Stomach smooth muscle (tissue), 2 donors: ENCODE measurements at regions not wholly inside any gene's neighbourhood (a gene's known extent, or its start where the extent isn't known, plus 50 kb on each side); places are given as distances from the start of the nearest gene placed in this dataset.
"Not testable (repeated sequence)": the region's sequence is repeated elsewhere in the genome, so short reads cannot be mapped to it uniquely, and the experiment has no call there.

Source experiments
- H3K27ac ChIP-seq: one replicate; pipeline ENCODE4 v1.7.0; 2013; ENCODE audit warnings: mild to moderate bottlenecking, low read length, inconsistent platforms
- H3K27me3 ChIP-seq, 2 donors: one replicate each; pipeline ENCODE4 v1.7.0; 2013; ENCODE audit warnings: low read length in 2 of 2; ENCODE audit not compliant: insufficient read depth in 2 of 2, control insufficient read depth in 1 of 2
- H3K36me3 ChIP-seq, 2 donors: one replicate each; pipeline ENCODE4 v1.7.0; 2013; ENCODE audit warnings: low read length in 2 of 2; ENCODE audit not compliant: control insufficient read depth in 2 of 2, insufficient read depth in 2 of 2
- H3K4me1 ChIP-seq: one replicate; pipeline ENCODE4 v1.7.0; 2013; ENCODE audit warnings: low read length; ENCODE audit not compliant: control insufficient read depth, insufficient read depth
- H3K4me3 ChIP-seq, 2 donors: one replicate each; pipeline ENCODE4 v1.7.0; 2013; ENCODE audit warnings: low read length in 2 of 2
- H3K9ac ChIP-seq, 2 donors: one replicate each; pipeline ENCODE4 v1.7.0; 2013; ENCODE audit warnings: low read length in 2 of 2, mild to moderate bottlenecking in 1 of 2
- H3K9me3 ChIP-seq, 2 donors: one replicate each; pipeline ENCODE4 v1.7.0; 2013; ENCODE audit warnings: low read length in 2 of 2; ENCODE audit not compliant: control insufficient read depth in 2 of 2
- donor health status: healthy.
- donor health status: Pancreatic carcinoma.

DNA sequence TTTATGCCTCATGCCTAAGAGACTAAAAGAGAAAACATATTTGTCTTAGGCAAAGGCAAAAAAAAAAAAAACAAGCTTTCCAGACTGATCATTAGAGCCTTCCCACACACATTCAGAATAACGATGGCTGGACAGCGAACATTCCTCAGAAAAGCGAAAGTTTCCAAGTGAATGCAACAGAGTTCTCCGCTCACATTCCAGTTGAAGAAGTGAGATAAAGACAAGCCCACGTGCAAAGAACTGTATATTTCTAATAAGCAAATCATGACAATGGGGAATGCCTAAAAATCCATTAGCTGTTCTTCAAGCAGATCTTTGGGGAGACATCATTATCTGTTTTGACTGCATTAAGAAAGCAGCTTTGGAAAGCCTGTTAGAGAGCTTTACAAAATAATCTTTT is 347.9 kb downstream of the METTL4 start:
- peaks cover 0 to 2% of the 10 kb centered on the region in 2 donors for H3K27me3 ChIP-seq
- no peaks in the 10 kb centered on the region for H3K36me3 ChIP-seq
- H3K4me1 ChIP-seq: no peaks in the 10 kb centered on the region
- H3K4me3 ChIP-seq: peak overlapping the region in 1 of 2 donors; percentile 38
- no peaks in the 10 kb centered on the region for H3K9me3 ChIP-seq
- no peak overlapping the region for H3K9ac ChIP-seq
- H3K27ac ChIP-seq: no peak overlapping the region

DNA sequence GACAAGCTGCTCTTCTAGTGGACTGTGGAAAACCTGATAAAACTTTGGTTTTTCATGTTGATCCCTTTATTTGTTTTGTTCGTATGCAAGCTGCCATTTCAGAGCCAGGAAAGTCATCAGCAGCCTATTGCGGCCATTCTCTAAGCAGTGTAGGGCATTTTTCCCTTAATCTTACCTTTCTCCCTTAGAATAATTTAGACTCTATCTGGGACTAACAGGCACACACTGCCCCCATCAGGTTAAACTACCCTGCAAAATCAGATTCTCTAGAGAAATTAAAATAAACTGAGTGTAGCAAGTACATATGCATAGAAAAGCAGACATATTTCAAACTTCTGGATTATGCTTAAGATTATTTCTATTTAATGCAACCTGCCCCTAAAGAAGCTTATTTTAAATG is 347.5 kb downstream of the METTL4 start:
- H3K4me3 ChIP-seq: peak overlapping the region in 1 of 2 donors; percentile 38
- no peak overlapping the region for H3K27ac ChIP-seq
- H3K9ac ChIP-seq: no peak overlapping the region
- H3K9me3 ChIP-seq: no peaks in the 10 kb centered on the region
- H3K36me3 ChIP-seq: no peaks in the 10 kb centered on the region
- no peaks in the 10 kb centered on the region for H3K4me1 ChIP-seq
- H3K27me3 ChIP-seq: peaks cover 0 to 2% of the 10 kb centered on the region in 2 donors

DNA sequence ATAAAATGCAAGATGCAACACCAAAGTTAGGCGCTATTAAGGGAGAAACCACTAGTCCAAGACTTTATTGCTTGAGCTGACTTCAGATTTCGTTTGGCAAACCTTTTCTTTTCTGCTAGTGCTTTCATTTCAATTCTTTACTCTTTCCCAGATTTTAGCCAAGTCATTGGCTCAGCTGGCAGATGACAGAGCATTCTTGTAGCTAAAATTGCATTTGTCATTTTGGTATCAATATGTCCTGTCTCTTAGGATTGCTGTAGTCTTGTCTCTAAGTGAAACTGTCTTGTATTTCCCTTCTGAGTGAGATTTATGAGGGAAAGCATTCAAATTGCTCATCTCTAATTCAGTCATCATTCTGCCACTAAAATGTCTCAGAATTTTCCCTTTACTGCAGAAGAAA is 335.1 kb downstream of the METTL4 start:
- H3K4me3 ChIP-seq: no peak overlapping the region
- H3K36me3 ChIP-seq: no peaks in the 10 kb centered on the region
- no peak overlapping the region for H3K9ac ChIP-seq
- no peaks in the 10 kb centered on the region for H3K9me3 ChIP-seq
- peaks cover 0 to 2% of the 10 kb centered on the region in 2 donors for H3K27me3 ChIP-seq
- no peak overlapping the region for H3K27ac ChIP-seq
- H3K4me1 ChIP-seq: no peaks in the 10 kb centered on the region

DNA sequence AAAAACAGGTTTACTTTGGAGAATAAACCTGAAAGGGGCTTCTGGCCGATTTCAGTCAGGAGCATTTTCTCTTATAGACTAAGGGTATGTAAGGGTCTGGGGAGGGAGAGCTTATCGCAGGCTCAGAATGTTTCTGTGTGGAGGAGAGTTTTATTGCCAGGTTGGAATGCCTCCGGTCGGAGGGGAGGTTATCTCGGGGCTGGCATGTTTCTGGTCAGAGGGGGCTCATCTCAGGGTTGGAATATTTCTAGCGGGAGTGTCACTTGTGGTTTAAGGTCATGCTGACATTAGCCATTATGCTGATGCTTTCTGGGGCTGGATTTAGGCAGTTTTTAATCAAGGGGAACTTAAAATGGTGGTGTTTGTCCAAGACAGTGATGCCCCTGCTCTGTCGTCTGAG is 333.6 kb downstream of the METTL4 start:
- Histone ChIP-seq H3K9me3 (no peaks in the 10 kb centered on the region), H3K36me3 (no peaks in the 10 kb centered on the region), H3K4me1 (no peaks in the 10 kb centered on the region), H3K9ac (no peak overlapping the region), H3K27me3 (peaks cover 0 to 2% of the 10 kb centered on the region in 2 donors), H3K4me3 (no peak overlapping the region), H3K27ac (no peak overlapping the region)

DNA sequence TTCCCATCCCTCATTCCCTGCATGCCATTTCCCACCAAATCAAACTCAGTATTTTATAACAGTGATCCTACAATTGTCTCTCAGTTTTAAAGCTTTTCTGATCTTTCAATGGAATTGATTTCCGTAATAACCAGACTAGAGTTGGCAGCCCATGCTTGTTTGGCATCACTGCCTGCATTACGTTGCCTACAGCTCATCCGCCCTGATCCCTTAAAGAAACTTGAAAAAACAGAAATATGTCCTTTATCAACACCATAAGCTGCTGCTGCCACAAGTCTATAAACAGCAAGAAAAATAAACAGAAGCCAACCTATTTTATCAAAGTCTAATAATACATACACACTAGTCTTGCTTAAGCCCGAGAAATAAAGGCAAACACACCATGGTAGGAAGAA is 331.0 kb downstream of the METTL4 start:
- no peak overlapping the region for H3K4me3 ChIP-seq
- H3K27me3 ChIP-seq: peaks cover 0 to 2% of the 10 kb centered on the region in 2 donors
- no peaks in the 10 kb centered on the region for H3K4me1 ChIP-seq
- H3K9ac ChIP-seq: no peak overlapping the region
- no peak overlapping the region for H3K27ac ChIP-seq
- no peaks in the 10 kb centered on the region for H3K36me3 ChIP-seq
- no peaks in the 10 kb centered on the region for H3K9me3 ChIP-seq

DNA sequence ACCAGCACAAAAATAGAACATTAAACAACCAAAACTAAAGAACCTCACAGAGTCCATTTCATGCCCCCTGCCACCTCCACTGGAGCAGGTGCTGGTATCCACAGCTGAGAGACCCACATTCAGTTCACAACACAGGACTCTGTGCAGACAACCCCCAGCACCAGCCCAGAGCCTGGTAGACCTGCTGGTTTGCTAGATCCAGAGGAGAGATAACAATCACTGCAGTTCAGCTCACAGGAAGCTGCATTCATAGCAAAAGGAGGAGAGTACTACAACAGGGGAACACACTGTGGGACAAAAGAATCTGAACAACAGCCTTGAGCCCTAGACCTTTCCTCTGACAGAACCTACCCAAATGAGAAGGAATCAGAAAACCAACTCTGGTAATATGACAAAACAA is 326.7 kb downstream of the METTL4 start:
- Histone ChIP-seq H3K36me3 (no peaks in the 10 kb centered on the region), H3K9me3 (no peaks in the 10 kb centered on the region), H3K4me3 (no peak overlapping the region), H3K9ac (no peak overlapping the region), H3K27ac (no peak overlapping the region), H3K4me1 (no peaks in the 10 kb centered on the region), H3K27me3 (peaks cover 0 to 2% of the 10 kb centered on the region in 2 donors)

DNA sequence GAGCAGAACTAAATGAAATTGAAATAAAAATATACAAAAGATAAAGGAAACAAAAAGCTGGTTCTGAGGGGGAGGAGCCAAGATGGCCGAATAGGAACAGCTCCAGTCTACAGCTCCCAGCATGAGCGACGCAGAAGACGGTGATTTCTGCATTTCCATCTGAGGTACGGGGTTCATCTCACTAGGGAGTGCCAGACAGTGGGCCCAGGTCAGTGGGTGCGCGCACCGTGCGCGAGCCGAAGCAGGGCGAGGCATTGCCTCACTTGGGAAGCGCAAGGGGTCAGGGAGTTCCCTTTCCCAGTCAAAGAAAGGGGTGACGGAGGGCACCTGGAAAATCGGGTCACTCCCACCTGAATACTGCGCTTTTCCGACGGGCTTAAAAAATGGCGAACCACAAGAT is 324.2 kb downstream of the METTL4 start:
- not testable (repeated sequence) for H3K4me3 ChIP-seq, H3K36me3 ChIP-seq, H3K27ac ChIP-seq, H3K9ac ChIP-seq, H3K9me3 ChIP-seq, H3K27me3 ChIP-seq, H3K4me1 ChIP-seq

DNA sequence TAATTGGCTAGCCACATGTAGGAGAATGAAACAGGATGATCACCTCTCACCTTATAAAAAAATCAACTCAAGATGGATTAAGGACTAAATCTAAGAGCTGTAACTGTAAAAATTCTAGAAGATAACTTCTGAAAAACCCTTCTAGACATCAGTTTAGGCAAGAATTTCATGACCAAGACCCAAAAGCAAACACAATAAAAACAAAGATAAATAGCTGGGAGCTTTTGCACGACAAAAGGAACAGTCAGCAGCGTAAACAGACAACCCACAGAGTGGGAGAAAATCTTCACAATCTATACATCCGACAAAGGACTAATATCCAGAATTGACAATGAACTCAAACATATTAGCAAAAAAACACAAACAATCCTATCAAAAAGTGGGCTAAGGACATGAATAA is 316.3 kb downstream of the METTL4 start:
- Histone ChIP-seq H3K4me3 (no peak overlapping the region), H3K4me1 (no peaks in the 10 kb centered on the region), H3K36me3 (no peaks in the 10 kb centered on the region), H3K27me3 (no peaks in the 10 kb centered on the region), H3K9me3 (peaks cover 0 to 4% of the 10 kb centered on the region in 2 donors), H3K27ac (no peak overlapping the region), H3K9ac (no peak overlapping the region)

DNA sequence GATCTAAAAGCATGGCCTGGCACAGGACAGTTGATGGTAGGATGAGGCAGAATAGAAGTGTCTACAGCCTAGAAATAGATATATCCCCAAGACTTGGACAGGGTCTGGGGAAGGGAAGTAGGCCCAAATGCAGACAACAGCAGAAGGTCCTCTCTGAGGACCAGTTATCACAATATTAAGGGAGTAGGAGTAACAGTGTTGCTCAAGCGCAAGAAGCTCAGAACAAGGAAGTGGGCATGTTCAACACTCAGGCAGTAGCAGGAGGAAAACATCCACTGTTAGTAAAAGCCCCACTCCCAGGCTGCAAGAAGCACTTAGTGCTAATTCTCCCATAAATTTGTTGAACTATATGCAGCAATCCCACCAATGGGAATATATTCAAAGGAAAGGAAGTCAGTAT is 314.7 kb downstream of the METTL4 start:
- Histone ChIP-seq H3K9me3 (peaks cover 0 to 4% of the 10 kb centered on the region in 2 donors), H3K4me1 (no peaks in the 10 kb centered on the region), H3K4me3 (no peak overlapping the region), H3K36me3 (no peaks in the 10 kb centered on the region), H3K27ac (no peak overlapping the region), H3K9ac (no peak overlapping the region), H3K27me3 (no peaks in the 10 kb centered on the region)

DNA sequence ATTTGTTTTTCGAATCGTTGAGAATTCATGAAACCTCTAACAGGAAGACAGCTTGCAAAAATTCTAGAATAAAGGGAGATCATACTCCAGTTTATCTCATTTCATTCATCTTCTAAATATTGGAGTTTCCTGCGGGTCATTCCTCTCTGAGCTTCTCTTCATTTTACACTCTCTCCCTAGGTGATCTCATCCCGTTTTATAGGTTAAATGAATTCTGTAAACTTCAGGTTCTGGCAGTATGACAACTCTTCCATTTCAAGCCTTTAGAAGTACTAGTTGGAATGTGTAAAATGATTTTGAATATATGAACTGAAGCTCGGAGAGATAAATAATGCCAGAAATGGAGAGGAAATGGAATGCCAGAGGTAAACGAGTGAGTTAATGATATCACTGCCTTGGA is 312.4 kb downstream of the METTL4 start:
- Histone ChIP-seq H3K27ac (no peak overlapping the region), H3K36me3 (no peaks in the 10 kb centered on the region), H3K9me3 (peaks cover 0 to 4% of the 10 kb centered on the region in 2 donors), H3K27me3 (no peaks in the 10 kb centered on the region), H3K9ac (no peak overlapping the region), H3K4me1 (no peaks in the 10 kb centered on the region), H3K4me3 (no peak overlapping the region)

DNA sequence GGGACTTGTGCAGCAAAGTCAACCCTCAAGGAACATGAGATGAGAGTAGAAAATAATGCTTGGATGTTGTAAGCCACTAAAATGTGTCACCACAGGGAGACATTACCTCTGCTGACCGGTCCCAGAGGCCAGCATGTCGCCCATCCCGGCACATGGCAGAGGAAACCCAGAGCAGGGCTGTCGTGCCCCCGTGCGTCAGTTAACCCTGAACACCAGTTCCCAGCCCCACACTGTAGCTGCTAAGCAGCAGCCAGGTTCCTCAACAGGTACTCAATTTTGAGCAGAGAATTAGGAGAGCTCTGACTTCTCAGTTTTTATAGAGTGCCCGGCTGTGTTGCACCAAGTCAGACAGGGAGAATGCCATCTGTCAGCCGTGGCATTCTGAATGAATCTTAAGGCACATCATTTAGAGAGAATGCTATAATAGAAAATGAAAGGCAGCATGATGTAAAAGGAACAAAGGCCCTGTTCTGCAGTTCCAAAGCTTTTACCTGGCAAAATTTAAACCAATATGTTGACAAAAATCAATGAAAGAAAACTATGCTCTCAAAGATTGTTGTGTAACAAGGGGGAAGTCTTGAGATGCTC is 307.9 kb downstream of the METTL4 start:
- Histone ChIP-seq H3K4me1 (no peaks in the 10 kb centered on the region), H3K27ac (no peak overlapping the region), H3K9me3 (no peaks in the 10 kb centered on the region), H3K9ac (no peak overlapping the region), H3K36me3 (no peaks in the 10 kb centered on the region), H3K27me3 (no peaks in the 10 kb centered on the region), H3K4me3 (no peak overlapping the region)
